NCI-H748 (cell line): ENCODE measurements at regions not wholly inside any gene's neighbourhood (a gene's known extent, or its start where the extent isn't known, plus 50 kb on each side); places are given as distances from the start of the nearest gene placed in this dataset.

Experiments
- DNase-seq: peaks from one replicate; lab custom pipeline; 2025; ENCODE audit not compliant: unreplicated experiment; lab: John Stamatoyannopoulos, UW

DNA sequence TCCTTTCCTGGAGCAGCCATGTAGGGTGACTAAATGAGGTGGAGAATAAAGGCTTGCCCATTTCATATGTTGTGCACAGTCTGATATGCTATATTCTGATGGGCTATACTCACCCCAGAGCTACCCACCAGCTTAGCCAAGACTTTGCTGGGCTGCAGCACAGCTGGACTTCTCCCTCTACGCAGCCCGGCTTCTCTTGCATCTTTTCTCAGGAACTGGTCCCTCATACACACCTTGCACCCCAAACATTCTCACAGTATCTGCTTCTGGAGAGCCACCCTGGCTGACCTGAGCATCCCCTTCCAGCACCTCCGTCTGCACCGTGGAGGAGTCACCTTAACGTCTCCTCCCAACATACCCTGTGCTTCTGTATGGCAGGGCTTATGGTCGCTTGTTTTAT is 150.8 kb upstream of the PMEPA1 start:
- no peak for DNase-seq

DNA sequence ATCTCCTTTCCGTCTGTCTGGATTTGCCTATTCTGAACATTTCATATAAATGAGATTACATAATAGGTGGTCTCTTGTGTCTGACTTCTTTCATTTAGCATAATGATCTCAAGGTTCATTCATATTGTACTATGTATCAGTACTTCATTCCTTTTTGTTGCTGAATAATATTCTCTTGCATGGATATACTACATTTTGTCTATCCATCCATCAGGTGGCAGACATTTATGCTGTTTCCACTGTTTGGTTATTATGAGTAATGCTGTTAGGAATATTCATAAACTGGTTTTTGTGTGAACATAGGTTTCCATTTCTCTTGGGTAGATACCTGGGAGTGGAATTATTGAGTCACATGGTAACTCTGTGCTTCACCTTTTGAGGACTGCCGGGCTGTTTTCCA is 148.2 kb upstream of the PMEPA1 start:
- no peak for DNase-seq

DNA sequence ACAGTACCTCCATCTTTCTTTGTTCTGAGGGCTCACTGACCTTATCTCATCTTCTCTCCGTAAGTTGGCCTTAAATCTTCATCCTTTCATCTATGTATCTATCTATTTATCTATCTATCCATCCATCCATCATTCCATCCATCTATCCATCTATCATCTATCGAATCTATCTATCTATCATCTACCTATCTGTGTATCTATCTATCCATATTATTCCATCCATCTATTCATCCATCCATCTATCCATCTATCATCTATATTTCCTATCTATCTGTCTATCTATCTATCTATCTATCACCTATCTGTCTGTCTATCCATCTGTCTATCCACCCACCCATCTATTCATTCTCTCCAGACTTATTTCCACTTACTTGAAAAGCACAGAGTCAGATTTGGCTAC is 147.3 kb upstream of the PMEPA1 start:
- DNase-seq, result no peak

DNA sequence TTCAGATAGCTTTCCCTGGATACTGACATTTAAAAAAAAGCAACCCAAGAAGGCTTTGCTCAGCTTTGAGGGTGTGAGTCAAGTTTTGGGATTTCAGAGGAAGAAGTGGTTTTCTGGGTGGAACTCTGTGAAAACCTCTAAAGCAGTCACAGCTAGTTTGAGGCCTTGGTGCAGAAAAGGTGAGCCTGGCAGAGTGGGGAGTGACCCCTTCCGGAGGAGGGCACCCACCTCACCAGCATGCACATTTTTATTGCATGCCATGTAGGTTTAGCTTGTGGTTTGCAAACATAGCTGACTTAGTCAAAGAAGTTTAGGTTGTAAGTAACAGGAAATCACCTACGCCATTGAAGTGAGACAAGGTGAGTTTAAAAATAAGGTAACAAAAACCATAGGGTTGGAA is 146.8 kb upstream of the PMEPA1 start:
- DNase-seq, result no peak

DNA sequence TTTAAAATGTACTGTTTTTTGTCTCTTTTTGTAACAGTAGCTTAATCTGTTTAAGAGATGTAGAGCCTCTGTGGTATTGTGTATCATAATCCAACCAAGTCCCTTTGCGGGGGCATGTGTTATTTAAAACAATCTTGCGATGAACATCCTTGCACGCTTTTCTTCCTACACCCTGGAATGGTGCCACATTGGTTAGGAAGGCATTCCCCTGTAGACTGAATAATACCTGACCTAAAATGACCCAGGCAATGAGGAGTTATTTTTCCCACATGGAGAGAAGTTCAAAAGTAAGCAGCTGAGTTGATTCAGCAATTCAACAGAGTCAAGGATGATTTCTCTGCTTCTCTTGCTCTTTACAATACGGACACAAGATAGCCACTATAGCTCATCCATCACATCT is 142.0 kb upstream of the PMEPA1 start:
- no peak for DNase-seq

DNA sequence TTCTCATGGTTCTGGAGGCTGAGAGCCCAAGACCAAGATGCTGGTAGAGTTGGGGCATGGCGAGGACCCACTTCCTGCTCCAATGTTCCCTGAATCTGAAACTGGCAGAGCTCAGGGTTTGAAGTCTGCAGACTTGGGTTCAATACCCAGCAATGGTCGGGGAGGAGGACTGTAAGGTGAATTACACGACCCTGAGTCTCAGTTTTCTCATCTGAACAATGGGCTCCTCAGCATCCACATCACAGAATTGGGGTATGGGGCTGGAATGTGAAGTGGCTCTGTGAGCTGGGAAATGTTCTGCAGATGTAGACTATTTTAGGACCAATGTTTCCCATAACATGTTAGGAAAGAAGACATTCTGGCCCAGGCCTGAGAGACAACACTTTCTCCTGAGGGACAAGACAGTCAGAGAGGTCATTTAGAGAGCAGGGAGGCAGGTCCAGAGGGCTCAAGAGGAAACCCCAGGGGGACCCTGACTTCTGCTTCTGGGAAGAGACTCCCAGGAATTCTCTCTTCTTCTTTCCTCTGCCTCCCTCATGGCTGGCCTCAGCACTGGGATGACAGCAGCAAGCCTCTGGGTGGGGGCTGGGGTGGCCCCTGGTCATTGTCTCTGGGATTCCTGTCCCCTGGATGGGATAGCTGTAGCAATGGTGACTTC is 141.3 kb upstream of the PMEPA1 start:
- no peak for DNase-seq

DNA sequence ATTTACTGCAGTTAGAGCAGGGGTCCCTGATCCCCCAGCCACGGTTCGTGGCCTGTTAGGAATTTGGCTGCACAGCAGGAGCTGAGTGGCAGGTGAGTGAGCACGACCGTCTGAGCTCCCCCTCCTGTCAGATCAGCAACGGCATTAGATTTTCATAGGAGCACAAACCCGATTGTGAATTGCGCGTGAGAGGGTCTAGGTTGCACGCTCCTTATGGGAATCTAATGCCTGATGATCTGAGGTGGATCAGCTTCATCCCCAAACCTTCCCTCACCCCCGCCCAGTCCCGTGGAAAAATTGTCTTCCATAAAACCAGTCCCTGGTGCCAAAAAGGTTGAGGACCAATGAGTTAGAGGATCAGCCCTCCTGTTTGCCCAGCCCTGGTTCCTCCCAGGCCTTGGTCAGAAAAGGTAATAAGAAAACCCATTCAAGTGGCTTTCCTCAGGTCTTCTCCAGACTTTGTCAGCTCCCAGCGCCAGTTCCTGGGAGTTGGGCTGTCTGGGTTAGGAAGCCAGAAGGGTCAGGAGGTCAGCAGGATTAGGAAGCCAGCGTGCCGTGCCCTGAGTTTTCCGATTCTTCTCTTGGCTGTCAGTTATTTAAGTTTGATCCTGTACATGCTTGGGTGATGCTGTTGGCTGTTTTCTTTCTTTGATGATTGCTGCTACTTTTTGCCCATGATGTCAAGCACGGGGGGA is 139.9 kb upstream of the PMEPA1 start:
- no peak for DNase-seq

DNA sequence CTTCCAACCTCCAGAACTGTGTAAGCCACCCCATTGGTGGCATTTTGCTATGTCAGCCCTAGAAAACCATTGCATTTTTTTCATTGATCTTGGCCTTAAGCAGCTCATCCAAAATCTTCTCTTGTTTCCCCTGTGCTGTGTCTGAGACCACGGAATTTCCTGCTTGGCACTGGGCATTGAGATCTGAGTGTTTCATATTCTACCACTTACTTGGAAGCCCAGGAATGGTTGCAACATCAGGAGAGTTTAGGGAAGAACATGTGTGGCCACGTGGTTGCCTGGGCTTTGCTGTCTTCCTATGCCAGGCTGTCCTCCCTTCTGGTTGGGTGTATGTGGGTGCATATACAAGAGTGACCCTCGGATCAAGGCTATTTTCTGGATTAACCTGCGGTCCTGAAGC is 139.3 kb upstream of the PMEPA1 start:
- DNase-seq, result no peak

DNA sequence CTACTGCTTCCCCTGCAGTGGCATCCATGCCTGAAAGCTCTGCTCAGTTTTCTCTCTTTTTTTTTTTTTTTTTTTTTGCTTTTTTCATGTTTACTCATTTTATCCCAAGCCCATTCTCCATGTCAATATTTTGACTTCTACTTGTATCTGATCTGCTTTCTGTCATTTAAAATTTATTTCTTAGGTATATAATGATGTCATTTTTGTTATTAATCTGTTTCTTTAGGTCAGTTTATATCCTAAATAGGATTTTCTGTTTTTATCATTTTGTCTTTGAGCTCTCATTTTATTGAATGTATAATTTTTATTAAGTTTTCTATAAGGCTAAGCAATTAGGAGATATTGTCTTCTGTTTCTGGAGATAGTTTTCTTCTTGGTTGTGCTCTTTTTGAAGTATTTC is 138.5 kb upstream of the PMEPA1 start:
- DNase-seq, result no peak

DNA sequence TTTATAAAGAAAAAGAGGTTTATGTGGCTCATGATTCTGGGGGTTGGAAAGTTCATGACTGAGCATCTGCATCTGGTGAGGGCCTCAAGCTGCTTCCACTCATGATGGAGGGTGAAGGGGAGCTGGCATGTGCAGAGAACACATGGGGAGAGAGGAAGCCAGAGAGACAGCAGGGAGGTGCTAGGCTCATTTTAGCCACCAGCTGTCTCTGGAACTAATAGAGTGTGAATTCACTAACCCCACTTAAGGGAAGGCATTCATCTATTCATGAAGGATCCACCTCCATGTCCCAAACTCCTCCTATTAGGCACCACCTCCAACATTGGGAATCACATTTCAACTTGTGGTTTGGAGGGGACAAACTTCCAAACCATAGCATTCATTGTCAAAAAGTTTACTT is 137.3 kb upstream of the PMEPA1 start:
- no peak for DNase-seq

DNA sequence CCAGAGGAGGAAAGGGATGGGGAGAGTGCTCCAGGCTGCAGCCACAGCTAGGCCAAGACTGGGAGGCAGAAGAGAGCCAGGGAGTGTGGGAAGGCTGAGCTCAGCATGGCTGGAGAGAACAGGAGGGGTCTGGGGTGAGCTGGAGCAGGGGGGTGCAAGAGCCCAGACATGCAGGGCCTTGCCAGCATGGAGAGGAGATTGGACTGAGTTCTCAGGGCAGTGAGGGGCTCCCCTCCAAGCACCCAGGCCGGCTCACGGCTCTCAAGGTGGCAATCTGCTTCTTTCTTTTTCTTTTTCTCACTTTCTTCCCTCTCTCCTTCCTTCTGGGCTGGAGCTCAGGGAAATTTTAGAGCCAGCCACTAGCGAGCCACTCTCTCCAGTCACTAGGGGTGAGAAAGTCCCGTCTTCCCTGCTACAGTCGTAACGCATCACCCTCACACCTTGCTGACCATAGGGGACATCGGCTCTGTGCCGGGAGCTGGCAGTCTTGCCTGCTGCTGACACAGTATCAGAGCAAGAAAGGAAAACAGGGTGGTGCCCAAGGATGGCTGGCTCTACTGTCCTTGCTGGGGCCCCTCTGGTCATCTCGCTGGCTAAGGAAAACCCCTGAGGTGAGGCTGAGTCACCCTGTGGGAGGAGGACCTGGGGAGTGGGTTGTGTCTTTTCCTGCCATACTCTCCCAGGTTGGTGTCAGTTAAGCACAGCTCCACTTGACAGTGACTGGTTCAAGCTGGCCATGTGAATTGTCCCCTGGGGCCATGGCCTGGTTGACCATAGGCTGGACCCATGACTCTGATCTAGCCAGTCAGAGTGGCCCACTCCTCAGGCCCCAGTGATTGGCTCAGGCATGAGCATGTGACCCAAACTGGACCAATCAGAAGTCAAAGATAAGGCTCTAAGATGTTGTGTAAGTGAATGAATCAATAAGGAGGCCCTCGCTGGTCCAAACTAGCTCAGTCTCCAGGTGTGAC is 135.1 kb upstream of the PMEPA1 start:
- DNase-seq, result no peak

DNA sequence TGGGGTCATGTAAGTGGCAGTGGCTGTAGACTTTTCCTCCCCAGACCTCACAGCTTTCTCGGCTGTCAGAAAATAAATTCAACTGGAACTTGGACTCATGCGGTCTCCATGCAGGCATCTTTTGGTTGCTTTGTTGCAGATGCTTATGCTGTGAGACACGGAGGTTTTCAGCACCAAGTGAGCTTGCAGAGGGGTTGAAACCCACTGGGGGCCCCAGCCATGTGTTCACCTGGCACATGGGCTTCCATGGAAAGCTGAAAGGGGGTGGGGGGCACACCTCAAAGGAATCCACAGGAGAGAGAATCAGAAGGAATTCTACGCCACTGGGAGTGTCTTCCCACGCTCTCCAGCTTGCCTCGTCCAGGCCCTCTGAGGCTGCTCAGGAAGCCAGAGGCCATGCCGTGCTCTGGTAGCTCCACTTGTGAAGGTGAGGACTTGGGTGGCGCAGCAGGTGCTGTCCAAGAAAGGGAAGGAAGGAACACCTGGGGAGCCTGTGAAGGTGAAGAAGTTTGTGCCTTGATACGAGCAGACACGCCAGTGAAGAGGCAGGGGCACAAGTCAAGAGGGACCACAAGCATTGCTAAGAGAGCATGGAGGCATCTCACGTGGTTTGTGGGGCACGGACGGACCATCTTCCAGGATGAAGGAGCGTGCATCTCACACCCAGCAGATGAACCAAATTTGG is 134.3 kb upstream of the PMEPA1 start:
- DNase-seq, result no peak

DNA sequence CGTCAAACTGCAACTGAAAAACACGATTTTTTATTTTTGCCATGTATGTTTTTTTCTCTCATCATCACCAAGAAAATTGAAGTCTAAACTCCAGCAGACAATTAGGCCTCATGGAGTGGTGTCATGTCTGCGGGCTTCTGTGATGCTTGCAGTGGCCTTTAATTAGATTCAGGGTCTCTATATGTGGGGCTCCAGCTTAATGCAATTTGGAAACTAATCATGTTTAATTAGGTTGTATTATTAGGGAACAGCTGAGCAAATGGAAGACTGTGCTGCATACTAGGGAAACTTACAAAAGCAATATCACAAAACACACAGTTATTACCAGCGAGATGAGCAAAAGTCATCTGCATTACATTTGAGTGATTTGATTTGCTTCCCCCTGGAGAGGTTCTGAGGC is 132.9 kb upstream of the PMEPA1 start:
- DNase-seq, result peak; percentile 41

DNA sequence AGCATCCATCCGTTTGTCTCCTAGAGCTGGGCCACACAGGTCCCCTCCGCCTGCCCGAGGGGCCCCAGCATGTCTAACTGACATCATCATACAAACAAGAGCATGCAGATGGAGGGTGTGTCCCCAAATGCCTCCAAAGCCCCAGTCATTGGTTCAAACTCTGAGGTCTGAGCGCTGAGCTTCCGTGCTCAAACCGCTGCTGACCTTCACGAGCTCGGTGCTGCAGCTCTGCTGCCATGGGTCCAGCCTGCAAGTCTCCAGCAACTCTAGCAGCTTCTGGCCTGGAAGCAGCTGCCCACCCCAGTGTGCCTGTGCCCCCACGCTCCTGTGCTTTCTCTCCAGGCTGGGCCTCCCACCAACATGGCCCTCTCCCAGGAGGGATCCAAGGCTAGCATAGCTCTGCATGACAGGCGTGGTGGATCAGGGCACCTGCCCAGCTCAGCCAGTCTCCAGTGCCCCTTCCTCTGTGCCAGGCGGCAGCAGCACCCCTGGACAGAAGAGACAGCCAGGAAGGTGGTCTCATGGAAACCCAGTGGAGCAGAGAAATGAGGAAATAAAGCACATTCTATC is 131.6 kb upstream of the PMEPA1 start:
- no peak for DNase-seq

DNA sequence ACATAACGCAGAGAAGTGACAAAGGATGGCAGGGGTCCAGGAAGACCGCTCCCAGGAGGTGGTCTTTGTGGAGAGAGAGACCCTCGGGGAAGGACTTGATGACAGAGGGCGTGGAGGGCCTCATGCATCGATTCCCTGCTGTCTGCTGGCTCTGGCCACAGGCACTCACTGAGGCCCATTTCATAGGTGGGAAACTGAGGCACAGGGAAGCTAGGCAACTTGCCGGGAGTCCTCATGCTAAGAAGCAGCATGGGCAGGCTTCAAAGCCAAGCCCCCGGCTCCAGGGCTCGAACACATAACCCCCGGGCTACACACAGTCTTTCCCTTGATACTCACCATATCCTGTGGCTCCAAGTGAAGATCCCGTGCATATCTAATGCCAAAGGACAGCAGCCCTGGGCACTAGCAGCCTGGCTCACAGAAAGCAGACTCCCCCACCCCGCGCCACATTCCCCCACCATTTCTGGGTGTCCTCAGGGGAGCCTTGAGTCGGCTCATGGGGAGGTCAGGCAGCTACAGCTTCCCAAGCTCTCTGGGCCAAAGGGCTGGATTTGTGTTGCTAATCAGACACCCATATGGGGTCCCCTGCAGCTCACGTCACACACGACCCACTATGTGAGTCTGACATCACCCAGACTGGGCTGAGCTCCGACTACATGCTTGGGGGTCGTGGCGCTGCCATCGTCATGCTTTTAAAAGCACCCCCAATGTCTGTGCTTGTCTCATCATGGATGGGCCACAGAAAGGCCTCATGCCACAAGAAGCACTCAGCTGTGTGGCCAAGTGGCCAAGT is 130.9 kb upstream of the PMEPA1 start:
- DNase-seq, result no peak

DNA sequence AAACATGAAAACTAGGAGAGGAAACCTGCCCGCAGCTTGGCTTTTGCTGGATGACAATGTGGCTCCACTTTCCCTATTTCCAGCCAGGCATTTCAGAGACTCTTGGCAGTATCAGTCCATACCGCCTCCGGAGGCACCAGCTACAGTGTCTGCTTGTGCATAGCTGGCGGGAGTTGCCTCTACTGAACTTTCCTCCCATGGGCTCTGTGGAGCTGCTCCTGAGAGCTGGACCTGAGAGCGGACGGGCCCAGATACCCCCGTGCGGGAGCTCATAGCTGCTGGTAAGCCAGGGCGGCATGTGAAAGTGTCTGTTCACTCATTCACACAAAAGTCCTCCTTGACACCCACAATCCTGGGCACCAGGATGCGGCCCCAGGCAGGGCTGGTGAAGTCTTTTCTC is 130.3 kb upstream of the PMEPA1 start:
- DNase-seq, result no peak

DNA sequence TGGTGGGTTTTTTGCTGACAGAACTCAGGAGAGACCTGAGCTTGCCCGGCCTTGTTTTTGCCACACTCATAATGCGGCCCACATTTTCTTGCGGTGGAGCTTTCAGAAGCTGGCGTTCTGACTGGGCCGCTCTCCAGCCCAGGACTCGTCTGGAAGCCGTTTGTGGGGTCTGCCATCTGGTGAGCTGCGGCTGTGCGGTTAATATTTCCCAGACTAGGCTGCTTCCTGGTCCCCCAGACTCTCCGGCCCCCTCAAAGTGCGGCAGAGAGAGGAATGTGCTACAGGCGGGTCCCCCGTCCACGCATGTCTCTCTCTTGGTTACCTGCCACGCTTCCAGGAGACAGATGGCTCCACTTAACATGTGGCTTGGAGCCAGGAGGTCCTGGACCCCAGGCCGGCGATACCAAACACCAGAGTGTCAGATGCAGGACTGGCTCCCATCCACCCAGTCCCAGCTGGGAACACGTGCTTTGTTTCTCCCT is 128.9 kb upstream of the PMEPA1 start:
- DNase-seq, result no peak

DNA sequence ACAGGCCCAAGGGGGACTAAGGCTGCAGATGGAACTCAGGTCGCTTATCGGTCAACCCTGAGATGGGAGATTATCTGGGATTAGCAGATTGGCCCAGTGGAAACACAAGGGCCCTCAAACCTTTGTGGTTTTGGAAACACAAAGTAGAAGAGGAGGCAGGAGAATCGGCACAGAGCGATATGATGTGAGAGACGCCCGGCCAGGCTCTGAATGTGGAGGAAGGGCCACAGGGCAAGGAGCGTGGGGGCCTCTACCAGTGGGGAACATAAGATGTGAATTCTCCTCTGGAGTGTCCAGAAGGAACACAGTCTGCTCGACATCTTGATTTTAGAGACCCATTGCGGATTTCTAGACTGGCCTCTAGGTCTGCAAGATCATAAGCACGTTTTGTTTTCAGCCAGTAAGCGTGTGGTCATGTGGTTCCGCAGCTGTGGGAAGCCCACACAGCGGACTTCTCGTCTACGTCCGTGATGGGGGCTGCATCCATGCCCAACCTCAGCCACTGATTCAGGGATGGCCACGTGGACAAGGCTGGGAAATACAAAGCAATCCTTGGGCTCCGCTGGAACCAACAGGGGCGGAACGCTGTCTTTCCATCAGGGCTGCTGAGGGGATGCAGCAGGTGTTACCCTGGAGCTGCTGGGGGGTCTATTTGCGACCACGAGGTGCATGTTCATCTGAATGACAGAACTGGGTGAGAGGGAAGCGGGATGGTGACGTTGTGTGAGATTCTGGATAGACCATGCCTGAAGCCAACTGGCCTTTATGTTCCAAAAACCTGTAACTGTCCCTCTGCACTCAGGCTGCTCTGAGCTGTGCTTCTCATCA is 127.6 kb upstream of the PMEPA1 start:
- DNase-seq, result no peak
